Stimulated activated CD4-positive, alpha-beta T cell treated with anti-CD3 and anti-CD28 coated beads, Interleukin-12 subunit alpha, Interleukin-12 subunit beta, amount 100 ng/mL, for 24 hours (primary cell): ENCODE measurements at regions not wholly inside any gene's neighbourhood (a gene's known extent, or its start where the extent isn't known, plus 50 kb on each side); places are given as distances from the start of the nearest gene placed in this dataset.
"Not testable (repeated sequence)": the region's sequence is repeated elsewhere in the genome, so short reads cannot be mapped to it uniquely, and the experiment has no call there.

Experiments used
- DNase-seq, 2 experiments: peaks; one replicate each; pipeline ENCODE4 v3.0.0-alpha.2; 2020; ENCODE audit warnings: low read depth in 2 of 2

GRCh38 chr18:76605341-76605929 lies 110.4 kb upstream of the ZNF516 start:
- no peak for DNase-seq

DNA sequence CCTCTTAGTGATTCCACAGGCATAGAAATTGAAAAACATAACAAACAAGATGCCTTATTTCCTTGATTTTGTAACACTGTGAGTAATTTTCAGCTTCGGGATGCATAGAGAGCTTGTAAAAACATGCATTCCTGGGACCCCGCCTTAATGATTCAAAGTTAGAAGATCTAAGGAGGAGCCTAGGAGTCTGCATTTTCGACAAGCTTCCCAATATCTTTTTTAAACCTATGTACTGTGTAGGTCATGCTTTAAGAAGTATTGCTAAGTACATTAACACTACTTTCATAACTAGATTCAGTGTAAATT lies 109.8 kb upstream of the ZNF516 start:
- DNase-seq: no peak

DNA sequence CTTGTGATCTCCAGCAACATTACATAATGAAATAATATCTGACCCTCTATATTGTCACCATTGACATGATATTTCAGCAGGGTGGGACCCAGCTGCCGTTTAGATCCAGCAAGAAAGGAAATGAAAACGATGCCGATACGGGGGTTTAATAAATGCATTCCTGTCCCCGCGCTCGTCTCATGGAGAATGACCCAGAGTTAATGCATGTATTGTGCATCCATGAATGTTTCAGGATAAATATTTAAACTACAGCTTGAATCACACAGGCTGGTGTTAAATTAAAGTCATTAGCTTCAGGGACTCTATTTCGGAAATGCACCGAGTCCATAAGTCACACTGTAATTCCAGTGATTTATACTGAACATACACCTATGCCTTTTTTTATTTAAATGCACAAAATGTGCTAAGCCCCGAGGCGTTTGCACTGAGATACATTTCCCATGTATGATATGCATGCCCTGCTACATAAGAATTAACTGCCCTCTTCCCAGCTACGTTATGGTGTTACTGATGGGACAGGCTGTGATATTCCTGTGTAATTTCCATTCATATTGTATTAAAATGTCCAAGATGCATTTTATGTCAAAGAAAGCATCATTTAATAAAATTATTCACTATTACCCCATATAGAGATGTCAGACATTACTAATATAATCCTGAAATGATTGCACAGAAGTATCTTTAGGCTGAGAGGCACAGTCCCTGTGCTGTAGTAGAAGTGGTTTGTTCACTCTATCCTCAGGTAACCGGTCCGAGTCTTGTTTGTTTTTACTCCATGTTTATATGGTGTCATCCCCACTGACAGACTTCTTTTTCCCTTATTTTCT lies 109.3 kb upstream of the ZNF516 start:
- no peak for DNase-seq

- no peak for DNase-seq
Measured at GRCh38 chr18:76602191-76602590, 107.1 kb upstream of the ZNF516 start.

- not testable (repeated sequence) for DNase-seq
Measured at GRCh38 chr18:76600076-76600475, 105.0 kb upstream of the ZNF516 start.

DNA sequence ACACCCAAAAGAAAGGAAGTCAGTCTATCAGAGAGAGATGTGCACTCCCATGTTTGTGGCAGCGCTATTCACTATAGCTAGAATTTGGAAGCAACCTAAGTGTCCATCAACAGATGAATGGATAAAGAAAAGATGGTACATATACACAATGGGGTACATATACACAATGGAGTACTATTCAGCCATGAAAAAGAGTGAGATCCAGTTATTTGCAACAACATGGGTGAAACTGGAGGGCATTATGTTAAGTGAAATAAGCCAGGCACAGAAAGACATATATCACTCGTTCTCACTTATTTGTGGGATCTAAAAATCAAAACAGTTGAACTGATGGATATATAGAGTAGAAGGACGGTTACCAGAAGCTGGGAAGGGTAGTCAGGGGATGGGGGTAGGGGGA lies 99.9 kb upstream of the ZNF516 start:
- no peak for DNase-seq

- no peak for DNase-seq
Measured at GRCh38 chr18:76593843-76594242, 98.8 kb upstream of the ZNF516 start.

DNA sequence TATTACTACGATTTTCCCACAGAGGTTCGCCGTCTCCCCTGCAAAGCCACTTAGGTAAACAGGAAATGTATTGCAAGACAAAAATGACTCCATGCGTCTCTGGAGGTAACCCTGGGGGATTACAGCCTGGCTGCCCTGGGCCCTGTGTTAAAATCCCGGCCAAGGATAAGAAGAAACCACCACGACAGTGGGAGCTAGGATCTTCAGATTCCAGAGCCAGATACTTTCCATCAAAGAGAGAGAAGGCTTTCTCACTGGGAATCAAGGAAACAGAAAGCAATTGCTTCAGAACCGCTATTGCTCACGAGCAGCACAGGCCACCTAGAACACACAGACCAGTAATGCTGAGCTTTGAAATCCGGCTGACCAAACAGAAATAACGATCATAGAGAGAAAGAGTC lies 97.9 kb upstream of the ZNF516 start:
- DNase-seq: no peak

- DNase-seq: no peak
Measured at GRCh38 chr18:76592096-76592495, 97.1 kb upstream of the ZNF516 start.

- no peak for DNase-seq
Measured at GRCh38 chr18:76589866-76590265, 94.8 kb upstream of the ZNF516 start.

- no peak for DNase-seq
Measured at GRCh38 chr18:76589316-76589715, 94.3 kb upstream of the ZNF516 start.

DNA sequence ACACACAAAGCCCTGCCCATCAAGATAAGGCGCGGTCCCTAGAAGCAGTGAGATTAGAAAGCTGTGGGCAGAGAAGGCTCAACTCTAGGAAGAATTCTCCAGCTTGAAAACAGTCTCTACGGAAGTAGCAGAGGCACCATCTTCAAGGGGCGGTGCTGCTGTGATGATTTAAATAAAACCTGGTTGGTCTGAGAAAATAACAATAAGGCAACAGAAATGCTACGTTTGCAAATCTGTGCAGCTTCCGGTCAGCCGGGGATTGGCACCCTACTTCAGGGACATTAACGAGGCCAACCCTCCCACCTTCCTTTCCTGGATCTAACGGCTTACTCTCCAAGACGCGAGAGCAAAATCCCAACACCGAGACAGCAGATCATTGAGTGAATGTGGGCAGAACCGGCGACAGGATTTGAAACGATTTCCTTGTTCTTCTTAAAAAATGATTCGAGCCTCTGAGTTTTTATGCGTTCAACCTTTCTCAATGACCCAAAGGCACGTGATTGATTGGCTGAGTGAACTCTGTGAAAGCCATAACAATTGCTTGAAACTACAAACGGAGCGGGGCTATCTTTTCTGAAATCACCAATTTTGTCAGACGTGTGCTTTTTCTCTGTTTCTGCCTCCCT lies 93.7 kb upstream of the ZNF516 start:
- DNase-seq: no peak

- DNase-seq: no peak
Measured at GRCh38 chr18:76587879-76588271, 92.8 kb upstream of the ZNF516 start.

GRCh38 chr18:76587147-76587878 lies 92.3 kb upstream of the ZNF516 start:
- no peak for DNase-seq

GRCh38 chr18:76584414-76585310 lies 89.6 kb upstream of the ZNF516 start:
- no peak for DNase-seq

GRCh38 chr18:76581261-76581660 lies 86.2 kb upstream of the ZNF516 start:
- DNase-seq: no peak

- no peak for DNase-seq
Measured at GRCh38 chr18:76580288-76580962, 85.4 kb upstream of the ZNF516 start.

- no peak for DNase-seq
Measured at GRCh38 chr18:76579301-76579695, 84.3 kb upstream of the ZNF516 start.

DNA sequence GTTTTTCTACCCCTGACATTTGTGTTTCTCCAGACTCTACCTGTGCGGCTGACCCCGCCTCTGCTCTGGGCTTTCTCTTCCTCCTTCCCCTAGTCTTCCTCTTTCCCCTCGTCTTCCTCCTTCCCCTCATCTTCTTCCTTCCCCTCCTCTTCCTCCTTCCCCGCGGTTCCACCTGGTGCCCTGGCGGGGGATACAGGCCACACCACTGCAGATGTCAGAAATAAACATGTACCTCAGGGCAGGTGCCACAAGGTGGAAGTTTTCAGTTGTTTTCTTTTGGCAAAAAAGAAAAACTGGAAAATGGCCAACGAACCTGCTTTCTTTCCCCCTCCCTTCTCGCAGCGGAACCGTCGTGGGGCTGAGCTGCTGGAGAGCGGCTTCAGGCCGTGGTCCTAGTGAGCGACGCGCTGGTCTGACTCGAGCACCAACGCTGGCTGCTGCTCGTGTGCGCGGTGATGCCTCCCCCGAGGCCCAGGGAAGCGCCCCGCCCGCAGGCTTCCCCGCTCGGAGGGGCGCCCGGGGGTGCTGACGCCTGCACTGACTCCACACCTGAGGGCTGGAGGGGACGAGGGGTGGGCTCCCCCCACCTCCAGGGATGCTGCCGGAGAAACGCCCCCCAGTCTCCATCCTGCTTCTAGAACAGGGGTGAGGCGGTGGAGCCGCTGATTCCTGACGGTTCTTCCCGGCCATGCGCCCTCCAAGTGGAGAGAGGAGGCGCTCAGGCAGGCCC lies 83.7 kb upstream of the ZNF516 start:
- no peak for DNase-seq

DNA sequence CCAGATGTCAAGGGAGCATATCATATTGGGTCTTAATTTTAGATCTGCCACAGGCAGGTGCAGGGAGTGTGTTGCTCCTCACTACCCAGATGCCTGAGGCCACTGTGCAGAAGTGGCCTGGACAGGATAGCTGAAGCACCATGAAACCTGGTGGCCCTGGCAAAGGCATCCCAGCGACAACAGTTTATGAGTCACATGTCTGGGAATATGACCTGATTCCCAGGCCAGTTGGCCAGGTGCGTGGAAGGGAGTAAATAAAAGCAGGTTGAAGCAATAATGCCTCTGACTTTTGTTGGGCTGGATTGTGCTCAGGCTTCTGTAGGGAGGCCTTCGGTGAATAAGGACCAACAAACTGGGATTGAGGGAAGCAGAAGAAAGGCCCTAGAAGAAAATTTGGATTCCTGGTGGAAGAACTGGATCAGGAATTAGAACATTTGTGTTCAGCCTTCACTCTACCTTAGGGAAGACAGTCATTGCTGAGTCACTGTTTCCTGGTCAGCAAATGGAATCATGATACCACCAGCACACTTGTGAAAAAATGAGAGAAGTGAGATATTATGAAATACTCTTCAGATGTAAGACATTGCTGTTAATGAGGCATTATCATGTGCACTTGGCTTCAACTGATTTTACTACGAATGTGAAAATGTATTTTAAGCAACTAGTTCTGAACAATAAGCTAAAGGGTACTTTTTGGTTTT lies 78.4 kb upstream of the ZNF516 start:
- no peak for DNase-seq
